ENCODE measurements at regions not wholly inside any gene's neighbourhood (a gene's known extent, or its start where the extent isn't known, plus 50 kb on each side); places are given as distances from the start of the nearest gene placed in this dataset.
"Not testable (repeated sequence)": the region's sequence is repeated elsewhere in the genome, so short reads cannot be mapped to it uniquely, and the experiment has no call there.

GRCh38 chr5:111857623-111858022, 100.6 kb upstream of the NREP start:
- in situ Hi-C loops (cut with HindIII; ENCODE audit: low pct_ligation_motif_present, low pct_unique_long_range_greater_than_20kb, low sequenced_read_pairs), result no loop called here
- no peak for DNase-seq

DNA sequence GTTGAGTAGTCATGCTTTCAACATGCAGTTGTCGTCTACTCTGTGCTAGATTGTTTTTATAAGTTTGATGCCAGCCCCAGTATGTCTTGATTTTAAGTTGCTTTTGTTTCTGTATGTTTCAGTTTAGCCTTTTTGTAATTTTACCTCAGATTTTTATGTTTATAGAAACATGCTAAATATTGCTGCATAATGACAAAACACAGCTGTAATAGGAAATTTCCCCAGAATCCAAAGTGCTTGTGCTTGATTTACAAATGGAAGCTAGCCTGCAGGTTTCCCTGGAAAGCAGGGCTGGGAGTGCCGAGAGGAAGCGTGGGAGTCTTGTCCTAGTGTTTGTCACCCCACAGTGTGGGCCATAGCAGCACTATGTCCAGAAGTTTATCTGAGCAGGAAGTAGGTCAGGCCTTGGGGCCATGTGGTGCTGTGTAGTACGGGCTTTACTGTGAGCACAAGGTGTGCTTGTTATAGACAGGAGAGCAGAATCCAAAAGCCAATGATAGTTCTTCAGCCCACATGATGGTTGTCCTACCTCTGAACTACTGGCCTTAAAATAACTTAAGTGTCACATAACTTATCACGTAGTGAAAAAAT, 100.0 kb upstream of the NREP start:
- DNase-seq, result no peak
- in situ Hi-C loops (cut with HindIII; ENCODE audit: low pct_ligation_motif_present, low pct_unique_long_range_greater_than_20kb, low sequenced_read_pairs), result no loop called here

DNA sequence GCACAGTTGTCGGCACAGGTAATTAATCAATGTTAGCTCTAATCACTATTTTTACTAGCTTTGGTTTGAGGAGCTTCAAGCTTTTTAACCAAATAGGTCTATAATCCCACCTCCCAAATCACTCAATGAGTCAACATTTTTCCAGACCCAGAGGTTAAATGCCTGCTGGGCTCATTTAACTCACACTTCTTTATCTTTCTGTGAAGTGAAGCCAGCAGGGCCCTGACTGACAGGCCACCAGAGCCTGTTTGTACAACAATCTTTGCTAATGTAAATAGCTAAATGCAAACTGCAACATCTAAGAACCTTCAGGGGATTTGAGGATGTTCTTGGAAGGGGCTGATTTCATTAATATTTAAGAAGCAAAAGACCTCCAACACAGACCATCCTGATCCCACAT, 98.4 kb upstream of the NREP start:
- in situ Hi-C loops (cut with HindIII; ENCODE audit: low pct_ligation_motif_present, low pct_unique_long_range_greater_than_20kb, low sequenced_read_pairs), result no loop called here
- no peak for DNase-seq

- in situ Hi-C loops (cut with HindIII; ENCODE audit: low pct_ligation_motif_present, low pct_unique_long_range_greater_than_20kb, low sequenced_read_pairs), result no loop called here
- no peak for DNase-seq
These were observed 97.2 kb upstream of the NREP start for GRCh38 chr5:111854186-111854585.

DNA sequence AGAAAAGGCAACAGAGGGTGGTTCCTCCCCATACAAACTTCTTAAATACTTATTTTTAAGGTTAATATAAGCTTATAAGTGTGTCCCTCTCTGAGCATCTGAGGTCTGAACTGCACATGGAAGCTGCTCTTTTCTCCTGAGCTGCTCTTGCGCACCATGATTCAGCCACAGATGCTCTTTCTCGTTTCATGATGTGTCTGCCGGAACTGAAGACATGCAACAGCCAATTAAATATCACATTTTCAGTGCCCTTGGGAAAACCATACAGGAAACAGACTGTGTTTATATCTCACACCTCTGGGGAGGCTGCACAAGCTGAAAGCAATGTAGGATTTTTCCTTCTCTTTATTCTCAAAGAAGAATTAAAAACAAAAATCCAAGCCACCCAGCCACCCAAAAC, 96.8 kb upstream of the NREP start:
- DNase-seq, result no peak
- in situ Hi-C loops (cut with HindIII; ENCODE audit: low pct_ligation_motif_present, low pct_unique_long_range_greater_than_20kb, low sequenced_read_pairs), result no loop called here

- no peak for DNase-seq
- in situ Hi-C loops (cut with HindIII; ENCODE audit: low pct_ligation_motif_present, low pct_unique_long_range_greater_than_20kb, low sequenced_read_pairs), result no loop called here
These were observed 94.9 kb upstream of the NREP start for GRCh38 chr5:111851631-111852548.

- in situ Hi-C loops (cut with HindIII; ENCODE audit: low pct_ligation_motif_present, low pct_unique_long_range_greater_than_20kb, low sequenced_read_pairs), result no loop called here
- no peak for DNase-seq
These were observed 91.5 kb upstream of the NREP start for GRCh38 chr5:111848476-111848875.

DNA sequence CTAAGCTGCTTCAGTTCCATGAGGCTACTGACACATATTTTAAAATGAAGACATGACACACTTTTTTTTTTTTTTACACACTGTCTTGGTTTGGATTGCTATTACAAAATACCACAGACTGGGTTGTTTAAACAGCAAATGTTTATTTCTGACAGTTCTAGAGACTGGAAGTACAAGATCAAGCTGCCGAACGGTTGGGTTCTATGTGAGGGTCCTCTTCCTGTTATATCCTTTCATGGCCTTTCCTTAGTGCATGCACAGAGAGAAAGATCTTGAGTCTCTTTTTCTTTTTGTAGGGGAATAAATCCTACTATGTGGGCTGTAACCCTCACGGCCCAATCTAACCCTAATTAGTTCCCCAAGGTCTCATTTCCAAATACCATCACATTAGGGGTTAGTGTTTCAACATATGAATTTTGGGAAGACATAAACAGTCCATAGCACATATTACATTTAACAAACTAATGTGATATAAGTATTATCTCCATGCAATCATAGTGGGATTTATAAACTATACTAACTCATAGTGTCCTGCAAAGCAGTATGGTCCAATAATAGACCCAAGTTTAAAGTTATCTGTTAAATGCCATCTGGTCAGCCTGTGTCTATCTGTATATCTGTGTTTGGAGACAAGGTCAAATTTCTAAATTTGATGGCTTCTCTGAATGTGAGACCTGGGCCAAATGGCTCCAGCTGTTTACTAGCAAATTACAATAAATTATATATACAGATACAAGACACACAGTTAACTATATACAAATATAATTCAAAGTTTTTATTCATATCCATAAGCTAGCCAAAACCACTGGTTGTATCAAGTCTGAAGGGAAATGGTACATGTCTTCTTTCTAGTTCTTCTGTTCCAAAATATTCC, 90.3 kb upstream of the NREP start:
- DNase-seq, result no peak
- in situ Hi-C loops (cut with HindIII; ENCODE audit: low pct_ligation_motif_present, low pct_unique_long_range_greater_than_20kb, low sequenced_read_pairs), result no loop called here

GRCh38 chr5:111840036-111840674, 83.2 kb upstream of the NREP start:
- no peak for DNase-seq
- in situ Hi-C loops (cut with HindIII; ENCODE audit: low pct_ligation_motif_present, low pct_unique_long_range_greater_than_20kb, low sequenced_read_pairs), result no loop called here

DNA sequence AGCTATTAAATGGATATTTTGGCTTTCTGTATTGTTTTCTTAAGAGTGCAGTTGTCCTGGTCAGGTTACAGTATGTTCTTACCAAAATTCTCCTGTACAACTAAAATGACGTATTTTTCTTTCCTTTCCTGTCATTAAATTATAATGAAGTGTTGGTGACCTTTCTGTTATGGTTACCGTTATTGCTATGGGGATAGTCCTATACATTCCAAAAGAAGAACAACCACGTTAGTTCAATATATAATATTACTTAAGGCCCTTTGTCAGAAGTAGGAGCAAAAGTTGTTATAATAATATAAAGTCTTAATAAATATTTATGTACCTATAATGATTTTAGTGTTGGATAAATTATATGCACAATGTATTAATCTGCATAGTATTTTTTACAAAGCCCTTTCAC, 82.4 kb upstream of the NREP start:
- in situ Hi-C loops (cut with HindIII; ENCODE audit: low pct_ligation_motif_present, low pct_unique_long_range_greater_than_20kb, low sequenced_read_pairs), result no loop called here
- no peak for DNase-seq

DNA sequence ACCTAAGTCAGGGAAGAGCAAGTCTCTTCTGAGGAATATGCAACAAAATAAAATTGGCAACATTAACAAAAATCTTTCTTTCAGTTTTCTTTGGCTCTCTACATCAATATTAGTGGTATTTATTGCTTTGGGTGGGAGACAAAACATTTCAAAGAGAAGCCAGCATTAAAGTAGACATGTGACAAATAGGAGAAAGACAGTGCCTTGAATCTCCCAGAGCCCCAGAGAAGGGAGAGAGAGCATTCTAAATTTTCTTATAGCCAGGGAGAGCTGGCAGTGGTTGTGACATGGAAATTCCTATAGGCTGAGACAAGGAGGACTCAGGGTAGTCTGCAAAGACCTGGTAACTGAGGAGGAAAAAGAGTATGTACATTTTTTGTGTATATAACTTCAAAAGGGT, 79.4 kb upstream of the NREP start:
- no peak for DNase-seq
- in situ Hi-C loops (cut with HindIII; ENCODE audit: low pct_ligation_motif_present, low pct_unique_long_range_greater_than_20kb, low sequenced_read_pairs), result no loop called here

DNA sequence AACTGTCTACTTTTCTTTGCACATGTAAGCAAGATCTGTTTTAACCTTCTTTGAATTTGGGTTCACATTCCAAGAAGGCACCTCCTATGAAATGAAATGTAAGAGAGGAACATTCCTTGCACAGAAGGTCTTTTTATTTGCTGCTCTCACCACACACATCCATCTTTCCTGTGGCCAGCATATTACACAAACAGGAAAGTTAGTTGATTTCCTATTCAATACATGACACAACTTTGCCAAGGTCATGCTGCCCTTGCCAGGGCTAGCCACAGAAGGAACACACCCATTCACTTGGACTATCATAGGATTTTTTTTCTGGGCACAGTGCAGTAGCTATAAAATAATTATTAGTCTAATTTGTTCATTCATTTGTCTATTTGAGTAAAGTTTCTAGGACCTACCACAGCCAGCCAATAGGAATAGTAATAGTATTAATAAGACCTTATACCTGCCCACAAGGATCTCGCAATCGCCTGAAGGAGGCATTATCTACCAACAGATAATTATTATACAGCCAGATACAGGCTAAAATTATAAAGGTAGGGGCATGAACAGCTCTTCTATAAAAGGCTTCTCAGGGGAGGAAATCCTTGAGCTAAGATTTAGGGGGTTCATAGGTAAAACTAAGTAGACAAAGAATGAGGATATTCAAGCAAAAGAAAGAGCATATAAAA, 78.1 kb upstream of the NREP start:
- in situ Hi-C loops (cut with HindIII; ENCODE audit: low pct_ligation_motif_present, low pct_unique_long_range_greater_than_20kb, low sequenced_read_pairs), result no loop called here
- no peak for DNase-seq

GRCh38 chr5:111830333-111830732, 73.3 kb upstream of the NREP start:
- in situ Hi-C loops (cut with HindIII; ENCODE audit: low pct_ligation_motif_present, low pct_unique_long_range_greater_than_20kb, low sequenced_read_pairs), result no loop called here
- no peak for DNase-seq

DNA sequence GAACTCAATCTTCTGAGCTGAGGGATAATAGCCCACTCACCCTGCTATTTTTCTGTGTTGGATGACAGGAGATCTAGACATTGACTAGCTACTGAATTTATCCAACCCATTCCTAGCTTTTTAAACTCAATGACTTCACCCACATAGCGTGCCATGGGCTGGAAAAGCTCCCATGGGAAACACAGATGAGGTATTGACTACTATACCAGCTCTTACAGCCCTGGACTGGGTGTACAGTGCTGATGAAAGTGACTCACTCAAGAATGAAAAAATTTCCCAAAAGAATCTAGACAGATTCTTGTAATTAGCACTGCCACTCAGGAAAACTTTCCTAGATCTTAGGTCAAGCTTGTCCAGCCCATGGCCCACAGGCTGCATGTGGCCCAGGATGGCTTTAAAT, 72.7 kb upstream of the NREP start:
- DNase-seq, result no peak
- in situ Hi-C loops (cut with HindIII; ENCODE audit: low pct_ligation_motif_present, low pct_unique_long_range_greater_than_20kb, low sequenced_read_pairs), result no loop called here

DNA sequence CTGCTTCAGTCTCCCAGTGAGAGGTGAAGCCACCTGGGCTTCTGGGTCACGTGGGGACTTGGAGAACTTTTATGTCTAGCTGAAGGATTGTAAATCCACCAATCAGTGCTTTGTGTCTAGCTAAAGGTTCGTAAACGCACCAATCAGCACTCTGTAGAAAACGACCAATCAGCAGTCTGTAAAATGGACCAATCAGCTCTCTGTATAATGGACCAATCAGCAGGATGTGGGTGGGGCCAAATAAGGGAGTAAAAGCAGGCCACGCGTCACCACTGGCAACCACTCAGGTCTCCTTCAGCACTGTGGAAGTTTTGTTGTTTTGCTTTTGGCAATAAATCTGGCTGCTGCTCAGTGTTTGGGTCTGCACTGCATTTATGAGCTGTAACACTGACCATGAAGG, 69.1 kb upstream of the NREP start:
- DNase-seq, result no peak
- in situ Hi-C loops (cut with HindIII; ENCODE audit: low pct_ligation_motif_present, low pct_unique_long_range_greater_than_20kb, low sequenced_read_pairs), result no loop called here

GRCh38 chr5:111820072-111820471, 63.1 kb upstream of the NREP start:
- in situ Hi-C loops (cut with HindIII; ENCODE audit: low pct_ligation_motif_present, low pct_unique_long_range_greater_than_20kb, low sequenced_read_pairs), result no loop called here
- DNase-seq, result no peak

GRCh38 chr5:111819028-111819427, 62.0 kb upstream of the NREP start:
- DNase-seq; in situ Hi-C loops (cut with HindIII; ENCODE audit: low pct_ligation_motif_present, low pct_unique_long_range_greater_than_20kb, low sequenced_read_pairs): not testable (repeated sequence)

- no peak for DNase-seq
- in situ Hi-C loops (cut with HindIII; ENCODE audit: low pct_ligation_motif_present, low pct_unique_long_range_greater_than_20kb, low sequenced_read_pairs), result no loop called here
These were observed 56.5 kb upstream of the NREP start for GRCh38 chr5:111813537-111813936.

All from ACHN (cell line).